DOHH2 (cell line): ENCODE measurements at regions not wholly inside any gene's neighbourhood (a gene's known extent, or its start where the extent isn't known, plus 50 kb on each side); places are given as distances from the start of the nearest gene placed in this dataset.

Source experiments
- H3F3A ChIP-seq: fragments of 200-600 bp; sonication (generic), shearing (Covaris generic); 2 replicates; pipeline ENCODE4 v1.6.0; 2016; ENCODE audit warnings: antibody characterized with exemption, mild to moderate bottlenecking; ENCODE audit not compliant: control insufficient read depth, insufficient read depth
- H3K27ac ChIP-seq: fragments of 200-600 bp; sonication (generic); 2 replicates; pipeline ENCODE4 v1.5.1; 2014; ENCODE audit warnings: low read depth, mild to moderate bottlenecking, low read length, moderate library complexity
- H3K27me3 ChIP-seq: fragments of 200-600 bp; sonication (generic); 2 replicates; pipeline ENCODE4 v1.6.1; 2014; ENCODE audit warnings: mild to moderate bottlenecking, low read length, mixed read lengths; ENCODE audit not compliant: control insufficient read depth
- H3K36me3 ChIP-seq: fragments of 200-600 bp; sonication (generic); 2 replicates; pipeline ENCODE4 v1.6.1; 2014; ENCODE audit warnings: mild to moderate bottlenecking, low read length, moderate library complexity, mixed read lengths; ENCODE audit not compliant: control insufficient read depth
- H3K4me1 ChIP-seq: fragments of 200-600 bp; sonication (generic); 2 replicates; pipeline ENCODE4 v1.6.1; 2014; ENCODE audit warnings: mild to moderate bottlenecking, low read length, mixed read lengths; ENCODE audit not compliant: control insufficient read depth
- H3K4me2 ChIP-seq: fragments of 200-600 bp; sonication (generic); 2 replicates; pipeline ENCODE4 v1.6.0; 2014; ENCODE audit warnings: mild to moderate bottlenecking, low read length, moderate library complexity
- H3K4me3 ChIP-seq: fragments of 200-600 bp; sonication (generic); 2 replicates; pipeline ENCODE4 v1.5.1; 2014; ENCODE audit warnings: mild to moderate bottlenecking, low read length, mixed read lengths
- H3K79me2 ChIP-seq: fragments of 200-600 bp; sonication (generic); 2 replicates; pipeline ENCODE4 v1.6.1; 2014; ENCODE audit warnings: mild to moderate bottlenecking, low read length, mixed read lengths; ENCODE audit not compliant: control insufficient read depth
- H3K9me2 ChIP-seq: fragments of 200-600 bp; sonication (generic); replicated peaks from 2 replicates; pipeline ENCODE4 v1.6.1; 2014; ENCODE audit warnings: mild to moderate bottlenecking, low read length, mixed read lengths; ENCODE audit not compliant: control insufficient read depth
- H3K9me3 ChIP-seq: fragments of 200-600 bp; sonication (generic); 2 replicates; pipeline ENCODE4 v1.6.1; 2014; ENCODE audit warnings: antibody characterized with exemption, low read length, mixed read lengths; ENCODE audit not compliant: control insufficient read depth, insufficient read depth
- H4K20me1 ChIP-seq: fragments of 200-600 bp; sonication (generic); 2 replicates; pipeline ENCODE4 v1.6.0; 2014; ENCODE audit warnings: low read depth, mild to moderate bottlenecking, antibody characterized with exemption, low read length, moderate library complexity; ENCODE audit not compliant: control insufficient read depth, insufficient read depth
- CTCF ChIP-seq: fragments of 200-600 bp; sonication (generic); IDR thresholded peaks from one replicate; pipeline ENCODE4 v1.5.1; 2014; ENCODE audit warnings: antibody characterized with exemption, mild to moderate bottlenecking, low read depth, low read length; ENCODE audit not compliant: poor library complexity, severe bottlenecking
- EZH2phosphoT487 ChIP-seq: fragments of 200-600 bp; sonication (generic); IDR thresholded peaks from 2 replicates; pipeline ENCODE4 v1.6.1; 2017; ENCODE audit warnings: borderline replicate concordance, mild to moderate bottlenecking, antibody characterized with exemption, low read length, moderate library complexity, mixed read lengths

- H3K4me3 ChIP-seq, result no peak overlapping the region
- no peaks in the 10 kb centered on the region for H4K20me1 ChIP-seq
- peaks cover 3% of the 10 kb centered on the region; the same call in 1 of the 2 replicates for H3K4me1 ChIP-seq
- TF ChIP-seq CTCF (no peak), EZH2phosphoT487 (no peak)
- H3K9me3 ChIP-seq, result no peaks in the 10 kb centered on the region
- H3K79me2 ChIP-seq, result no peaks in the 10 kb centered on the region
- H3K27ac ChIP-seq, result no peak overlapping the region
- no peak overlapping the region for H3K4me2 ChIP-seq
- H3K36me3 ChIP-seq, result no peaks in the 10 kb centered on the region
- no peaks in the 10 kb centered on the region for H3K27me3 ChIP-seq
- H3F3A ChIP-seq, result no peaks in the 10 kb centered on the region
- no peaks in the 10 kb centered on the region for H3K9me2 ChIP-seq
Measured at GRCh38 chr20:23159256-23159946, 73.3 kb upstream of the CD93 start.

GRCh38 chr20:23157734-23158133 lies 71.6 kb upstream of the CD93 start:
- no peaks in the 10 kb centered on the region for H3K36me3 ChIP-seq
- H3F3A ChIP-seq, result no peaks in the 10 kb centered on the region
- no peak for TF ChIP-seq EZH2phosphoT487
- TF ChIP-seq CTCF, result no peak
- H3K27me3 ChIP-seq, result no peaks in the 10 kb centered on the region
- H3K79me2 ChIP-seq, result no peaks in the 10 kb centered on the region
- H3K9me2 ChIP-seq, result no peaks in the 10 kb centered on the region
- H3K9me3 ChIP-seq, result no peaks in the 10 kb centered on the region
- H3K4me2 ChIP-seq, result no peak overlapping the region
- no peak overlapping the region for H3K27ac ChIP-seq
- H4K20me1 ChIP-seq, result no peaks in the 10 kb centered on the region
- peaks cover 3% of the 10 kb centered on the region; the same call in 1 of the 2 replicates for H3K4me1 ChIP-seq
- no peak overlapping the region for H3K4me3 ChIP-seq

- Histone ChIP-seq H3K79me2 (no peaks in the 10 kb centered on the region), H3K4me2 (no peak overlapping the region), H3F3A (no peaks in the 10 kb centered on the region), H3K36me3 (no peaks in the 10 kb centered on the region), H3K4me1 (peaks cover under 1% of the 10 kb centered on the region; the same call in 1 of the 2 replicates), H3K27ac (no peak overlapping the region), H3K9me2 (no peaks in the 10 kb centered on the region), H3K9me3 (no peaks in the 10 kb centered on the region), H4K20me1 (no peaks in the 10 kb centered on the region), H3K4me3 (no peak overlapping the region), H3K27me3 (no peaks in the 10 kb centered on the region)
- TF ChIP-seq CTCF (no peak), EZH2phosphoT487 (no peak)
Measured at GRCh38 chr20:23156842-23157423, 70.8 kb upstream of the CD93 start.
